B cell (primary cell): ENCODE measurements at regions not wholly inside any gene's neighbourhood (a gene's known extent, or its start where the extent isn't known, plus 50 kb on each side); places are given as distances from the start of the nearest gene placed in this dataset.

Experiments
- EZH2 ChIP-seq: IDR thresholded peaks from 2 replicates; pipeline ENCODE4 v1.6.1; 2012; ENCODE audit warnings: borderline replicate concordance, low read depth, mild to moderate bottlenecking, moderate library complexity, low read length; ENCODE audit not compliant: insufficient read depth, poor library complexity, severe bottlenecking
- TF ChIP-seq, protein P1 (sequence below): fragments of 200-600 bp; IDR thresholded peaks from one replicate; pipeline ENCODE4 v1.8.0; 2022; ENCODE audit warnings: antibody characterized with exemption, mild to moderate bottlenecking

DNA sequence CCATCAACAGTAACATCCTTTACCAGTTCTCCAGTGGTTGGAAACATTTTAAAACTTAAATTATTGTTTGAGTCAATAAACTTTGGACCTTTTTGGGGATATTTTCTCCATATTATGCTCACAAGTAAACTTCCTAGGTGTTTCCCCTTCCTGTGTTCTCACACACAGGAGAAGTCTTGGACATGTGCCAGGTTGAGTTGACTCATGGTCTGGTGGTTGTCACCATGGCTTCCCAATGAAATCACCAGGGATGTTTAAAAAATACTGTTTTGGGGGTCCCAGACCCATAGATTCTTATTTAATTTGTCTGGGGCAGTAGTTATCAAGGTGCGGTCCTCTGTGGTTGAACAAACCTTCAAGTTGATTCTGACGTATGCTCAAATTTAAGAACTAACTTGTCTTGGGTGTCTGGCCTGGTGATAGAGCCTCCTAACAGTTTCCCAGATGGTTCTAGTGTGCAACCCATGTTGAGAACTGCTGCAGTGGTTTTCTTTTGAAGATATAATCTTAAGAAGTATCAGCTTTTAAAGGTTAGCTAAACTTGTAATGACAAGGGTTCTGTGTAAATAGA, 291.8 kb downstream of the EDEM1 start:
- TF ChIP-seq, protein P1, sequence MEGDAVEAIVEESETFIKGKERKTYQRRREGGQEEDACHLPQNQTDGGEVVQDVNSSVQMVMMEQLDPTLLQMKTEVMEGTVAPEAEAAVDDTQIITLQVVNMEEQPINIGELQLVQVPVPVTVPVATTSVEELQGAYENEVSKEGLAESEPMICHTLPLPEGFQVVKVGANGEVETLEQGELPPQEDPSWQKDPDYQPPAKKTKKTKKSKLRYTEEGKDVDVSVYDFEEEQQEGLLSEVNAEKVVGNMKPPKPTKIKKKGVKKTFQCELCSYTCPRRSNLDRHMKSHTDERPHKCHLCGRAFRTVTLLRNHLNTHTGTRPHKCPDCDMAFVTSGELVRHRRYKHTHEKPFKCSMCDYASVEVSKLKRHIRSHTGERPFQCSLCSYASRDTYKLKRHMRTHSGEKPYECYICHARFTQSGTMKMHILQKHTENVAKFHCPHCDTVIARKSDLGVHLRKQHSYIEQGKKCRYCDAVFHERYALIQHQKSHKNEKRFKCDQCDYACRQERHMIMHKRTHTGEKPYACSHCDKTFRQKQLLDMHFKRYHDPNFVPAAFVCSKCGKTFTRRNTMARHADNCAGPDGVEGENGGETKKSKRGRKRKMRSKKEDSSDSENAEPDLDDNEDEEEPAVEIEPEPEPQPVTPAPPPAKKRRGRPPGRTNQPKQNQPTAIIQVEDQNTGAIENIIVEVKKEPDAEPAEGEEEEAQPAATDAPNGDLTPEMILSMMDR, result no peak
- TF ChIP-seq EZH2, result no peak
